ENCODE measurements at regions not wholly inside any gene's neighbourhood (a gene's known extent, or its start where the extent isn't known, plus 50 kb on each side); places are given as distances from the start of the nearest gene placed in this dataset.

DNA sequence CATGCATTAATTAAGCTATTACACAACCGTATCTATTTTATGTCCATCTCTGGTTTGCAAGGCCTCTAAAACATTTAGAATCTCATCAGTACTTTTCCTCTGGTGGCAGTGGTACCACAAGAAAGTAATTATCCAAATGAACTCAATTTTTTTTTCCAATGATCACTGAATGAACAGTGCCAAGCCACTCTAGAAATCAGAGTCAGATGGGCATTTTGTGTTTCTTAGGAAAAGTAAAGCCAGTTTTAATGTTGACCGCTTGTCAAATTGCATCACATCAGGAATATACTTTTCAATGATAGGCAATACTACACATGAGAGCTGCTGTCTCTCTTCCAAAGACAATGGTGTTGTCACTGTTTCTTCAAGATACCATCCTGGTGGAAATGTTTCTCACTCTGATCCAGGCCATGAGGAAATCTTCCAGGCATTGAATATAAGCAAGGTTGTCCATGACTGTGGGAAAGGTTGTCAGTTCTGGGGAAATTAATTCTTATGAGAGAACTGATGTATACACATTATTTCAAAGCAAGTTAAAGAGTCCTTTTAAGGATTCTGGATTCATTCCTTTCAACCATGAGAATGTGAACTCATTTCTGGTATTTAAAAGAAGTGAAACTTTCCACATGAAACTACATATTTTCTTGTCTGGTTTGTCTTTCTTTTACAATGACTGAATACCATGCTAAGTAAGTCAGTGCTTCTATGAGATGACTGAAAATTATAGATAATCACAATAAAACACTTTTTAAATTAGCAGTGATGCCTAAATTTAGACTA lies 108.8 kb upstream of the TCF21 start:
- Histone ChIP-seq H3K9me3 (no peaks in the 10 kb centered on the region), H3K27ac (replicated peaks in 1 of 4) (no peak overlapping the region), H3K36me3 (no peaks in the 10 kb centered on the region), H3K4me3 (no peak overlapping the region), H3K4me1 (peaks cover 0 to 23% (median 5%) of the 10 kb centered on the region in 4 donors), H3K27me3 (no peaks in the 10 kb centered on the region)
- no peak for TF ChIP-seq CTCF (IDR thresholded peaks at IDR 0.05)
- TF ChIP-seq EP300 (IDR thresholded peaks at IDR 0.05), result no peak
- TF ChIP-seq POLR2A (IDR thresholded peaks at IDR 0.05; ENCODE audit: low read depth), result no peak
- TF ChIP-seq POLR2AphosphoS5 (IDR thresholded peaks at IDR 0.05), result no peak
- intact Hi-C loops (cut with DNase I), result loop anchor here (10.0 kb wide), 1 partner anchor 105 kb away; the partner anchor contains the start of gene TCF21
- 90% methylated on average over 2 of the region's 2 CpGs for WGBS
- no peak for DNase-seq (ENCODE audit: extremely low spot score)

GRCh38 chr6:133786016-133786415 lies 102.9 kb upstream of the TCF21 start:
- DNase-seq (ENCODE audit: extremely low spot score), result no peak
- intact Hi-C loops (cut with DNase I), result no loop called here

DNA sequence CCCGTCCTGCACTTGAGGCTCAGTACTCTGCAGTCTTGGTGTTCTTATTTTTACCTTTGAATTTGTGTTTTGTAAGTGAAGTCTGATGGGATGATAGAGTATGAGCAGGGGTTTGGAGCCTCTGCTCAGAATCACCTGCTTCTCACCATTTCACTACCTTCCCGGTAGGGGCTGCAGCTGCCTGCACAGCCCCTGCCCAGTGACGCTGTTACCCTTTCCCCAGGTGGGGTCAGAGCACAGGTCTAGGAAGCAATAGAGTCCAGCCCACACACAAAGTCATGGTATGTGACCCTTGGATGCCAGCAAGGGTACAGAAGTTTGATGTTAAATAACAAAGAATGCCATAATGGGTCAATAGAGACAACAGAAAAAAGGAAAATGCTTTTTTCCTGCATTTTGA lies 101.8 kb upstream of the TCF21 start:
- Histone ChIP-seq H3K27ac (replicated peaks in 1 of 4) (no peak overlapping the region), H3K27me3 (no peaks in the 10 kb centered on the region), H3K4me1 (no peaks in the 10 kb centered on the region), H3K9me3 (no peaks in the 10 kb centered on the region), H3K36me3 (no peaks in the 10 kb centered on the region), H3K4me3 (no peak overlapping the region)
- intact Hi-C loops (cut with DNase I), result no loop called here
- TF ChIP-seq POLR2A (IDR thresholded peaks at IDR 0.05; ENCODE audit: low read depth) (no peak), CTCF (IDR thresholded peaks at IDR 0.05) (no peak), POLR2AphosphoS5 (IDR thresholded peaks at IDR 0.05) (no peak), EP300 (IDR thresholded peaks at IDR 0.05) (no peak)
- 81% methylated on average over 3 of the region's 3 CpGs for WGBS
- DNase-seq (ENCODE audit: extremely low spot score), result no peak

More at GRCh38 chr6:133786016-133786415, 102.9 kb upstream of the TCF21 start:
- no peak overlapping the region for H3K4me3 ChIP-seq
- 89% methylated on average over 2 of the region's 2 CpGs for WGBS
- H3K9me3 ChIP-seq, result no peaks in the 10 kb centered on the region
- H3K27ac ChIP-seq (replicated peaks in 1 of 4), result no peak overlapping the region
- no peaks in the 10 kb centered on the region for H3K27me3 ChIP-seq
- H3K36me3 ChIP-seq, result no peaks in the 10 kb centered on the region
- TF ChIP-seq POLR2AphosphoS5 (IDR thresholded peaks at IDR 0.05) (no peak), EP300 (IDR thresholded peaks at IDR 0.05) (no peak), CTCF (IDR thresholded peaks at IDR 0.05) (no peak), POLR2A (IDR thresholded peaks at IDR 0.05; ENCODE audit: low read depth) (no peak)
- H3K4me1 ChIP-seq, result no peaks in the 10 kb centered on the region

DNA sequence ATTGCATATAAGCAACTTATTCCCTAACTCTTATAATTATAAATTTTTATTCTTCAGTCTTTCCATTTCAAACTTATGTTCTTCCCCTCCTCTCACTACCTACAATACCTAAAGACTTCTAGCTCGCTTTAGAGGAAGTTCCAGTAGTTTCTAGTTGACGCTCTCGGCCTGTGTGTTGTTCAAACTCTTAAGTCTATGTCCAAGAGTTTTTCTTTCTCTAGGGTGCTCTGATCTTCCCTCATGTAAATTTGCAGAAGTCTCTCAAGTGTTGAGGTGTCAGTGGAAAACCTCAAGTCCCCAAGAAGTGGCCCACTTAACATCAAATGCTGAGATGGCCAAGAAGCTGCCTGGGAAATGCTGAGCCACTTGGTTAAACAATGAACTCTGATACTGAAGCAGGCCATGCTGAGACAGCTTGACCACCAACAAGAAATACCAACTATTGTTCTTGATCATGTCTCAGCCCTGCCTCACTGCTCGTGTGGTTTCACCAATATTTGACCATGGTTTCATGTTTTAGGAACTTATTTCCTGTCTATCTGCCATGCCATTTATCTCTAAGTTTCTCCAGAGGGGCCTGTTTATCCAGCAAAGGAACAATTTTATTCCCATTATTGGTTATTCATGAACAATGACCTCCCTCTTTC lies 100.9 kb upstream of the TCF21 start:
- WGBS, result 86% methylated on average over 4 of the region's 4 CpGs
- no peaks in the 10 kb centered on the region for H3K4me1 ChIP-seq
- no peak overlapping the region for H3K27ac ChIP-seq (replicated peaks in 1 of 4)
- DNase-seq (ENCODE audit: extremely low spot score), result no peak
- intact Hi-C loops (cut with DNase I), result no loop called here
- no peak overlapping the region for H3K4me3 ChIP-seq
- TF ChIP-seq POLR2A (IDR thresholded peaks at IDR 0.05; ENCODE audit: low read depth) (no peak), EP300 (IDR thresholded peaks at IDR 0.05) (no peak), POLR2AphosphoS5 (IDR thresholded peaks at IDR 0.05) (no peak), CTCF (IDR thresholded peaks at IDR 0.05) (no peak)
- H3K27me3 ChIP-seq, result no peaks in the 10 kb centered on the region
- H3K36me3 ChIP-seq, result no peaks in the 10 kb centered on the region
- H3K9me3 ChIP-seq, result no peaks in the 10 kb centered on the region
